ENCODE measurements at regions not wholly inside any gene's neighbourhood (a gene's known extent, or its start where the extent isn't known, plus 50 kb on each side); places are given as distances from the start of the nearest gene placed in this dataset.

- TF ChIP-seq POLR2AphosphoS5 (IDR thresholded peaks at IDR 0.05) (no peak), CTCF (IDR thresholded peaks at IDR 0.05) (no peak)
Measured at GRCh38 chr16:65218348-65218747, 96.5 kb upstream of the CDH11 start.

All from breast epithelium (tissue), 3 donors.